ENCODE measurements at regions not wholly inside any gene's neighbourhood (a gene's known extent, or its start where the extent isn't known, plus 50 kb on each side); places are given as distances from the start of the nearest gene placed in this dataset.

GRCh38 chr1:96222701-96223100, 498.9 kb upstream of the PTBP2 start:
- no peak for TF ChIP-seq CTCF (IDR thresholded peaks at IDR 0.05 in 4 of 5, conservative IDR thresholded peaks at IDR 0.05 in 1 of 5)
- no peak for TF ChIP-seq POLR2A (IDR thresholded peaks at IDR 0.05)

All from gastrocnemius medialis (tissue), 4 donors.